Gastrocnemius medialis (tissue), 4 donors: ENCODE measurements at regions not wholly inside any gene's neighbourhood (a gene's known extent, or its start where the extent isn't known, plus 50 kb on each side); places are given as distances from the start of the nearest gene placed in this dataset.

Experiments
- ATAC-seq, 2 donors: fragments of 150-250 bp; one replicate each; pipeline ENCODE4 v1.9.1; 2016
- DNase-seq, 2 donors: peaks; one replicate each; pipeline ENCODE4 v3.0.0-alpha.2; 2019
- H3K27ac ChIP-seq, 4 donors: fragments of 200-600 bp; sonication (generic); 1 replicate in 1 of 4; 2 replicates in 3 of 4; pipeline ENCODE4 v1.5.1; 2016 to 2018; ENCODE audit warnings: mild to moderate bottlenecking in 2 of 4, moderate library complexity in 1 of 4
- H3K27me3 ChIP-seq, 3 donors: fragments of 200-600 bp; sonication (generic) in 2 of 3; 1 replicate in 1 of 3; 2 replicates in 2 of 3; pipeline versions ENCODE4 v1.5.1 to v1.6.0; 2016 to 2019; ENCODE audit warnings: mild to moderate bottlenecking in 1 of 3, moderate library complexity in 1 of 3
- H3K36me3 ChIP-seq, 2 donors: fragments of 200-600 bp; sonication (generic) in 1 of 2; one replicate each; pipeline ENCODE4 v1.5.1; 2017 to 2018
- H3K4me1 ChIP-seq, 2 donors: fragments of 200-600 bp; sonication (generic) in 1 of 2; one replicate each; pipeline ENCODE4 v1.5.1; 2016 to 2017; ENCODE audit warnings: mild to moderate bottlenecking in 2 of 2
- H3K4me3 ChIP-seq, 4 donors: fragments of 200-600 bp; sonication (generic) in 3 of 4; 1 replicate in 1 of 4; 2 replicates in 3 of 4; pipeline ENCODE4 v1.5.1; 2016 to 2019; ENCODE audit warnings: mild to moderate bottlenecking in 2 of 4
- H3K9me3 ChIP-seq, 3 donors: fragments of 200-600 bp; sonication (generic) in 2 of 3; 1 replicate in 1 of 3; 2 replicates in 2 of 3; pipeline ENCODE4 v1.5.1; 2016 to 2019
- CTCF ChIP-seq, 5 experiments: fragments of 450-650 bp in 3 of 5; fragments of 200-600 bp in 2 of 5; sonication (generic) in 2 of 5; IDR thresholded peaks in 4 of 5; conservative IDR thresholded peaks in 1 of 5; 1 replicate in 4 of 5; 2 replicates in 1 of 5; pipeline ENCODE4 v1.5.1; 2016 to 2019; ENCODE audit warnings: antibody characterized with exemption in 5 of 5, mild to moderate bottlenecking in 3 of 5, moderate library complexity in 3 of 5
- POLR2A ChIP-seq, 2 donors: fragments of 450-650 bp; IDR thresholded peaks; one replicate each; pipeline ENCODE4 v1.6.1; 2017; ENCODE audit warnings: antibody characterized with exemption in 2 of 2, mild to moderate bottlenecking in 2 of 2, moderate library complexity in 2 of 2
- in situ Hi-C, 4 donors: fragments of 200-750 bp; cut with MboI; loops; one replicate each; pipeline versions ENCODE4 v1.15.0 to v1.8.0; 2017; ENCODE audit warnings: low sequenced_read_pairs in 4 of 4
- intact Hi-C: fragments of 100-400 bp; cut with DNase I; formaldehyde crosslinking; loops from one replicate; pipeline ENCODE4 v1.15.1; 2023; ENCODE audit warnings: low total_unique reads

- in situ Hi-C loops = no loop called here
- TF ChIP-seq POLR2A (IDR thresholded peaks at IDR 0.05) = no peak
- TF ChIP-seq CTCF (IDR thresholded peaks at IDR 0.05 in 4 of 5, conservative IDR thresholded peaks at IDR 0.05 in 1 of 5) = no peak
- no peak for ATAC-seq
These were observed 193.9 kb downstream of the DLL1 start for GRCh38 chr6:170096803-170097504.

GRCh38 chr6:170096191-170096802, 194.6 kb downstream of the DLL1 start:
- intact Hi-C loops (no loop called here), in situ Hi-C loops (no loop called here)
- H3K36me3 ChIP-seq = no peaks in the 10 kb centered on the region
- no peak overlapping the region for H3K27ac ChIP-seq
- H3K4me3 ChIP-seq = no peak overlapping the region
- no peaks in the 10 kb centered on the region for H3K9me3 ChIP-seq
- ATAC-seq (peak in 1 of 2 donors; percentile 17), DNase-seq (peak in 1 of 2 donors; percentile 7)
- no peaks in the 10 kb centered on the region for H3K27me3 ChIP-seq
- no peak for TF ChIP-seq CTCF (IDR thresholded peaks at IDR 0.05 in 4 of 5, conservative IDR thresholded peaks at IDR 0.05 in 1 of 5)
- TF ChIP-seq POLR2A (IDR thresholded peaks at IDR 0.05) = no peak
- peaks cover 13 to 14% of the 10 kb centered on the region in 2 donors for H3K4me1 ChIP-seq

More at GRCh38 chr6:170096803-170097504, 193.9 kb downstream of the DLL1 start:
- Histone ChIP-seq H3K27ac (no peak overlapping the region), H3K4me3 (no peak overlapping the region), H3K9me3 (no peaks in the 10 kb centered on the region), H3K36me3 (no peaks in the 10 kb centered on the region), H3K27me3 (no peaks in the 10 kb centered on the region), H3K4me1 (peaks cover 13 to 14% of the 10 kb centered on the region in 2 donors)
- peak in 1 of 2 donors; percentile 2 for DNase-seq
- intact Hi-C loops = no loop called here

GRCh38 chr6:170095273-170095981, 195.5 kb downstream of the DLL1 start:
- no peak overlapping the region for H3K27ac ChIP-seq
- no peak for ATAC-seq
- in situ Hi-C loops = no loop called here

GRCh38 chr6:170094686-170095272, 196.1 kb downstream of the DLL1 start:
- in situ Hi-C loops = no loop called here
- no peak for DNase-seq

More at GRCh38 chr6:170095273-170095981, 195.5 kb downstream of the DLL1 start:
- no peaks in the 10 kb centered on the region for H3K36me3 ChIP-seq
- intact Hi-C loops = no loop called here
- TF ChIP-seq POLR2A (IDR thresholded peaks at IDR 0.05) (no peak), CTCF (IDR thresholded peaks at IDR 0.05 in 4 of 5, conservative IDR thresholded peaks at IDR 0.05 in 1 of 5) (no peak)
- DNase-seq = peak in 1 of 2 donors; percentile 9
- no peaks in the 10 kb centered on the region for H3K9me3 ChIP-seq
- no peaks in the 10 kb centered on the region for H3K27me3 ChIP-seq
- no peak overlapping the region for H3K4me3 ChIP-seq
- H3K4me1 ChIP-seq = peaks cover 13 to 14% of the 10 kb centered on the region in 2 donors

More at GRCh38 chr6:170094686-170095272, 196.1 kb downstream of the DLL1 start:
- H3K9me3 ChIP-seq = no peaks in the 10 kb centered on the region
- H3K4me3 ChIP-seq = no peak overlapping the region
- no peak for ATAC-seq
- no peaks in the 10 kb centered on the region for H3K27me3 ChIP-seq
- intact Hi-C loops = no loop called here
- no peaks in the 10 kb centered on the region for H3K36me3 ChIP-seq
- H3K4me1 ChIP-seq = peaks cover 13 to 14% of the 10 kb centered on the region in 2 donors
- TF ChIP-seq CTCF (IDR thresholded peaks at IDR 0.05 in 4 of 5, conservative IDR thresholded peaks at IDR 0.05 in 1 of 5) = no peak
- TF ChIP-seq POLR2A (IDR thresholded peaks at IDR 0.05) = no peak
- H3K27ac ChIP-seq = no peak overlapping the region
